ENCODE measurements at regions not wholly inside any gene's neighbourhood (a gene's known extent, or its start where the extent isn't known, plus 50 kb on each side); places are given as distances from the start of the nearest gene placed in this dataset.

GRCh38 chr5:56487528-56488115, 254.5 kb upstream of the ANKRD55 start:
- Histone ChIP-seq H3K36me3 (peaks cover 0 to 6% (median 0%) of the 10 kb centered on the region in 11 experiments; a peak in 1 of 22 replicates), H3K4me3 (no peak overlapping the region; a peak in 1 of 20 replicates), H3K4me2 (no peak overlapping the region), H3K9me3 (replicated peaks in 1 of 11) (peaks cover 26 to 70% (median 47%) of the 10 kb centered on the region in 11 experiments), H3K9ac (no peak overlapping the region), H3K27me3 (no peaks in the 10 kb centered on the region), H4K20me1 (no peaks in the 10 kb centered on the region), H3K4me1 (peaks cover 6 to 43% (median 12%) of the 10 kb centered on the region in 10 experiments), H3K27ac (no peak overlapping the region)
- TF ChIP-seq Cebpa-rat (IDR thresholded peaks at IDR 0.05) = no peak

GRCh38 chr5:56482363-56482762, 249.2 kb upstream of the ANKRD55 start:
- H3K9me3 ChIP-seq (replicated peaks in 1 of 11) = peaks cover 12 to 30% (median 26%) of the 10 kb centered on the region in 11 experiments
- peaks cover 50 to 69% (median 56%) of the 10 kb centered on the region in 10 experiments for H3K4me1 ChIP-seq
- H3K9ac ChIP-seq = peak overlapping the region; percentile 81 to 91 (median 88); a peak in 21 of 22 replicates
- no peak for TF ChIP-seq Cebpa-rat (IDR thresholded peaks at IDR 0.05)
- H3K27ac ChIP-seq = peak overlapping the region; percentile 86 to 95 (median 93); a peak in 21 of 22 replicates
- H4K20me1 ChIP-seq = no peaks in the 10 kb centered on the region
- peak overlapping the region in 9 of 10 experiments; percentile 48 to 68 (median 64); a peak in 16 of 20 replicates for H3K4me3 ChIP-seq
- H3K36me3 ChIP-seq = peaks cover 0 to under 1% (median 0%) of the 10 kb centered on the region in 11 experiments; a peak in 1 of 22 replicates
- no peaks in the 10 kb centered on the region for H3K27me3 ChIP-seq
- peak overlapping the region; percentile 88 to 98 (median 97) for H3K4me2 ChIP-seq

- TF ChIP-seq Cebpa-rat (IDR thresholded peaks at IDR 0.05) = no peak
- no peaks in the 10 kb centered on the region; a peak in 1 of 22 replicates for H3K36me3 ChIP-seq
- H3K4me1 ChIP-seq = peaks cover 57 to 75% (median 63%) of the 10 kb centered on the region in 10 experiments
- peak overlapping the region; percentile 48 to 76 (median 65) for H3K4me3 ChIP-seq
- H3K27me3 ChIP-seq = no peaks in the 10 kb centered on the region
- H3K9me3 ChIP-seq (replicated peaks in 1 of 11) = peaks cover 5 to 23% (median 19%) of the 10 kb centered on the region in 11 experiments
- peak overlapping the region; percentile 81 to 91 (median 88) for H3K9ac ChIP-seq
- H4K20me1 ChIP-seq = no peaks in the 10 kb centered on the region
- H3K27ac ChIP-seq = peak overlapping the region; percentile 86 to 95 (median 93)
- peak overlapping the region; percentile 88 to 98 (median 97) for H3K4me2 ChIP-seq
These were observed 248.6 kb upstream of the ANKRD55 start for GRCh38 chr5:56481428-56482357.

DNA sequence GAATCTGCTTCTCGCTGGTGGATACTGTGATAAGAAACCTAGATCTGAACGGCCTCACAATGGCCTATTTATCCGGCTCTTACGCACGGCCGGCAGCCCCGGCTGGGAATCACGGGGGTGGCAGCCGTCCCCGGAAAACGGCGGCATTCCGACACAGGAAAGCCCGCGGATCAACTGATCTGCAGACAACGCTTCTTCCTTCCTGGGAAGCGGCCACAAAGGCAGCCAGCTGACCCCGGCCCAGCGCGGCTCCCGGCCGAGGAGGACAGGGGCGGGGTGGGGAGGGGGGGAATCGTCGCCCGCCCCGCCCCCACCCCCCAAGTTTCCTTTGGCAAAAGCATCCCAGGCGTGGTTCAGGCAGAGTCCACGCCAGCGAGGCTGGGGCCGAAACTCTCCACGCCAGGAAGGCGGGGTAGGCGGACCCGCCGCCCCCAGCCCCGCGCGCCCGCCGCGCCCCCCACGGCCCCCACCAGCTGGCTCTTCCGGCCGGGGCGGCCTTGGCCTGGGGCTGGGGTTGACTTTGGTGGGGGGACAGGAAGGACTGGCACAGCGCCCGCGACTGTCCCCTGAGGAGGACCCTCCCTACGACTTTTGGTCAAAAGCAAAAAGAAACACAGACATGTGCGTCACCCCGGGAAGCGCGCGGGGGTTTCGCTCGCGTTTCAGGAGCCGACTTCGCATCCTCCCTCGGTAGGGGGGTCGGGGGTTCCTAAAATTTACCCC, 247.7 kb upstream of the ANKRD55 start:
- peak overlapping the region; percentile 48 to 76 (median 65) for H3K4me3 ChIP-seq
- peak overlapping the region; percentile 81 to 91 (median 88) for H3K9ac ChIP-seq
- H3K4me1 ChIP-seq = peaks cover 65 to 84% (median 69%) of the 10 kb centered on the region in 10 experiments
- H3K36me3 ChIP-seq = no peaks in the 10 kb centered on the region
- H3K4me2 ChIP-seq = peak overlapping the region; percentile 88 to 98 (median 97)
- peaks cover 0 to 17% (median 12%) of the 10 kb centered on the region in 11 experiments; a peak in 14 of 22 replicates for H3K9me3 ChIP-seq (replicated peaks in 1 of 11)
- no peaks in the 10 kb centered on the region for H4K20me1 ChIP-seq
- TF ChIP-seq Cebpa-rat (IDR thresholded peaks at IDR 0.05) = no peak
- no peaks in the 10 kb centered on the region for H3K27me3 ChIP-seq
- peak overlapping the region; percentile 86 to 95 (median 93) for H3K27ac ChIP-seq

DNA sequence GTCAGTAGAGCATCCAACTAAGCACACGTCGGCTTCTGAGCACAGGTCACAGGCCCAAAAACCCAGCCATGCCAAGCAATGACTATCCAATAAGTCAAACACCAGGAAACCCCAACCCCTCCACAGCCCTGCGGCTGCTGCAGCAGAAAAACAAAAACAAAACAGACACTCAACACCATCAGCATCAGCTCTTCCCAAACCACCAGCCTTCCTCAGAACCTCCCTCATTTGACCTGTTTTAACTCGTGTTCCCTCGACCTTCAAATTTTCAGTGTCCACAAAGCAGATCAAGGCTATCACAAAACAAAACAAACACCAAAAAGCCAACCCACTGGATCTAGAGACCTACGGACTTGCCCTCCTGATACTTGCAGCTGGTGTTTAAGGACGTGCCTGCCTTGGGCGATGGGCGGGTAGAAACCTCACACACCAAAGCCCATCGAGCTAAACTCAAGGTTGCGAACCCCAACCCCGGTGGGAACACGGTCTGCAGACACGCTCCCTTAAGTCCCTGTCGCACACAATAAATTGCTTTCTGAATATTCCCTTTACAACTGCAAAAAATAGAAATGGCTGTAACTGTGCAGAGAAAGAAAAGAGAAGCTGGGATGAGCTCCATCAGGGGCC, 247.1 kb upstream of the ANKRD55 start:
- peak overlapping the region; percentile 81 to 91 (median 88) for H3K9ac ChIP-seq

DNA sequence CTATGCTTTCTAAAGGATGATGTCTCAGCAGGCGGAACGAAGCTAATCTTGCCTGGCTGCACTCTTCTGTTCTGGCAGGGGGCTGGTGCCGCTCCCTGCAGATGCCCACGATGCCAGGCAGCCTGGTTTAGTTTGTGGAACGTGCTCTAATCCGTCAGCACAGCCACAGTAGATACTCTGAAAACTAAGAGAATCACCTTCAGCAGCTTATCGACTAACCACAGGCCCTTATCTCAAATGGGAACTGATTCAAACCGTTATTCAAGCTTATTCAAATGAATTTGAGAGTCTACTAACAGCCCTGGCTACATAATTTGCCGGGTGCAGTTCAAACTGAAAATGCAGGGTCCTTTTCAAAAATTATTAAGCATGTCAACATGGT, 246.6 kb upstream of the ANKRD55 start:
- Histone ChIP-seq H3K4me1 (peaks cover 66 to 89% (median 72%) of the 10 kb centered on the region in 10 experiments), H3K4me2 (peak overlapping the region; percentile 88 to 98 (median 97)), H3K36me3 (no peaks in the 10 kb centered on the region), H3K9ac (peak overlapping the region; percentile 81 to 91 (median 88)), H4K20me1 (no peaks in the 10 kb centered on the region), H3K27ac (peak overlapping the region; percentile 86 to 95 (median 93)), H3K27me3 (no peaks in the 10 kb centered on the region), H3K4me3 (peak overlapping the region; percentile 35 to 76 (median 65)), H3K9me3 (replicated peaks in 1 of 11) (peaks cover 0 to 22% (median 11%) of the 10 kb centered on the region in 11 experiments; a peak in 16 of 22 replicates)
- no peak for TF ChIP-seq Cebpa-rat (IDR thresholded peaks at IDR 0.05)

More for the DNA sequence above, 247.1 kb upstream of the ANKRD55 start:
- Histone ChIP-seq H3K9me3 (replicated peaks in 1 of 11) (peaks cover 0 to 17% (median 9%) of the 10 kb centered on the region in 11 experiments; a peak in 13 of 22 replicates), H4K20me1 (no peaks in the 10 kb centered on the region), H3K4me2 (peak overlapping the region; percentile 88 to 98 (median 97)), H3K36me3 (no peaks in the 10 kb centered on the region), H3K27ac (peak overlapping the region; percentile 86 to 95 (median 93)), H3K4me3 (peak overlapping the region; percentile 35 to 76 (median 65)), H3K4me1 (peaks cover 66 to 90% (median 72%) of the 10 kb centered on the region in 10 experiments), H3K27me3 (no peaks in the 10 kb centered on the region)
- no peak for TF ChIP-seq Cebpa-rat (IDR thresholded peaks at IDR 0.05)

GRCh38 chr5:56479126-56479525, 246.0 kb upstream of the ANKRD55 start:
- H3K36me3 ChIP-seq = no peaks in the 10 kb centered on the region
- peak overlapping the region; percentile 88 to 98 (median 97) for H3K4me2 ChIP-seq
- no peaks in the 10 kb centered on the region for H4K20me1 ChIP-seq
- peak overlapping the region in 10 of 11 experiments; percentile 83 to 91 (median 88); a peak in 20 of 22 replicates for H3K9ac ChIP-seq
- no peaks in the 10 kb centered on the region for H3K27me3 ChIP-seq
- peaks cover 0 to 22% (median 12%) of the 10 kb centered on the region in 11 experiments; a peak in 16 of 22 replicates for H3K9me3 ChIP-seq (replicated peaks in 1 of 11)
- H3K4me3 ChIP-seq = peak overlapping the region; percentile 35 to 76 (median 65); a peak in 16 of 20 replicates
- H3K4me1 ChIP-seq = peaks cover 66 to 83% (median 72%) of the 10 kb centered on the region in 10 experiments
- TF ChIP-seq Cebpa-rat (IDR thresholded peaks at IDR 0.05) = no peak
- H3K27ac ChIP-seq = peak overlapping the region; percentile 86 to 95 (median 93); a peak in 21 of 22 replicates

GRCh38 chr5:56478062-56478461, 244.9 kb upstream of the ANKRD55 start:
- Histone ChIP-seq H3K27me3 (no peaks in the 10 kb centered on the region), H3K36me3 (no peaks in the 10 kb centered on the region), H3K9me3 (replicated peaks in 1 of 11) (peaks cover 0 to 19% (median 14%) of the 10 kb centered on the region in 11 experiments; a peak in 17 of 22 replicates), H3K9ac (peak overlapping the region in 2 of 11 experiments; percentile 25 to 85; a peak in 3 of 22 replicates), H3K4me1 (peaks cover 64 to 73% (median 69%) of the 10 kb centered on the region in 10 experiments), H4K20me1 (no peaks in the 10 kb centered on the region), H3K27ac (peak overlapping the region in 8 of 11 experiments; percentile 5 to 95 (median 90); a peak in 9 of 22 replicates), H3K4me3 (peak overlapping the region in 2 of 10 experiments; percentile 62 to 68; a peak in 1 of 20 replicates), H3K4me2 (peak overlapping the region; percentile 88 to 98 (median 97))
- TF ChIP-seq Cebpa-rat (IDR thresholded peaks at IDR 0.05) = no peak
